ENCODE measurements at regions not wholly inside any gene's neighbourhood (a gene's known extent, or its start where the extent isn't known, plus 50 kb on each side); places are given as distances from the start of the nearest gene placed in this dataset.

DNA sequence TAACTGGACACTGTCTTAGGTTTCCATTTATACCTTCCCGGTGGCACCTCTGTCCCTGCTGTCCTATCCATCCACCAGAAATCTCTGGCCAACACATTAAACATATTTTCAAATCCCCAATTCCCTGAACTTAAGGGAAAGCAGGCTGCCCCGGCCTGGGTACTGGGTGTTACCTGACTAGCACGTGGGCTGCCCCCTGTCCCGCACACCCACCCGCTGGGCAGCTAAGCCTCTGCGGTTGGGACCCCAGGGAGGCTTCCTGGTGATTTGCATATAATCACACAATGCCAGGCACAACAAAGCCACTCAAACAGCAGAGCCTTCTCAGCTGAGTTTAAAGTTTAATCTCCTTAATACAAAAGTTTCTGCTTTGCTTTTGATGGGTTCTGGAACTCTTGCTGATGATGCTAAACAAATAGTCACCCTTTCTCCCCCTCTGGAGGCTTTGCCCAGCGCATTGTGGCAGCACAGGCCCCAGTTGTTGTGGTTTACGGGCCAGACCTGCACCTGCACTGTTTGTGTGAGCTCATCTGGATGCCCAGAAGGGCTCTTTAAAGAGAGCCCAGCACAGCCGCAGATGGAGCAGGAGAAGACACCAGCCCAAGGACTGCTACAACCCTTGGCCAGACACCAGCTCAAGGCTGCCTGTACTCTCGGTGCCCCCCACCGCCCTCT lies 59.9 kb upstream of the POU2AF1 start:
- Histone ChIP-seq H3K9me2 (replicated peaks; ENCODE audit: low read length) (no peaks in the 10 kb centered on the region), H3K9ac (ENCODE audit: low read length) (no peak overlapping the region), H2AFZ (ENCODE audit: low read length) (no peak overlapping the region), H3K27me3 (ENCODE audit: low read length) (no peaks in the 10 kb centered on the region), H3F3A (ENCODE audit: low read length, unreplicated experiment) (no peaks in the 10 kb centered on the region), H4K20me1 (ENCODE audit: low read length) (no peaks in the 10 kb centered on the region), H3K4me1 (ENCODE audit: insufficient read depth, low read length) (peaks cover 4% of the 10 kb centered on the region), H3K36me3 (ENCODE audit: low read depth, low read length) (no peaks in the 10 kb centered on the region), H3K79me2 (ENCODE audit: low read length) (no peaks in the 10 kb centered on the region), H3K4me2 (ENCODE audit: low read length) (no peak overlapping the region), H3K9me3 (ENCODE audit: low read length) (no peaks in the 10 kb centered on the region), H3K4me3 (ENCODE audit: low read length) (no peak overlapping the region), H3K27ac (ENCODE audit: low read length) (no peak overlapping the region)
- intact Hi-C loops (cut with micrococcal nuclease) = no loop called here
- TF ChIP-seq EZH2 (IDR thresholded peaks at IDR 0.05; ENCODE audit: low read length, unreplicated experiment) (no peak), CTCF (conservative IDR thresholded peaks at IDR 0.05; ENCODE audit: low read depth, low read length) (no peak), EZH2phosphoT487 (IDR thresholded peaks at IDR 0.05; ENCODE audit: borderline replicate concordance, low read length) (no peak)
- no peak for ATAC-seq
- ChIA-PET CTCF (no interaction called here), POLR2A (ENCODE audit: unreplicated experiment) (interaction anchor here (0.6 kb wide), 1 partner anchor 12 kb away, joined by 3 read pairs; no protein-coding TSS in a partner anchor)
- no TSS peak for BruUV-seq (replicated peaks)
- no peak for DNase-seq

DNA sequence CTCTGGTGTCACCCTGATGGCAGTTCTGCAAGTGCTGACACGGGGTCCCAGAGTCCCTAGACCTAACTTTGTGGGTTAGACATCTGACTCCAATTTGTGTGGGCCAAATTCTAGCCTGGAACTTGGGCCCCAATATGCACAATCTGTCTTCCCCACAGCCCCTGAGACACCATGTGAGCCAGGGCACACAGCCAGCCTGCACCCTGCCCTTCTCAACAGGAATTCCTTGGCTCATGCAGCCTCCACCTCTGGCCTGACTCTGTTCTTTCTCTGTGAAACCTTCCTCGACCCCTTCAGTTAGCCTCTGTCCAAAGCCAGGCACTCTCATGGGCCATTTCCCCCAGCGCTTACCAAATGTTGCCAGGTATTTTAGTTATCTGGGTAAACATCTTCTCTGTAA lies 59.1 kb upstream of the POU2AF1 start:
- no peak for TF ChIP-seq CTCF (conservative IDR thresholded peaks at IDR 0.05; ENCODE audit: low read depth, low read length)
- no peak for TF ChIP-seq EZH2phosphoT487 (IDR thresholded peaks at IDR 0.05; ENCODE audit: borderline replicate concordance, low read length)
- no peak for TF ChIP-seq EZH2 (IDR thresholded peaks at IDR 0.05; ENCODE audit: low read length, unreplicated experiment)
- H3K27ac ChIP-seq (ENCODE audit: low read length) = no peak overlapping the region
- CTCF ChIA-PET = no interaction called here
- no peak overlapping the region for H2AFZ ChIP-seq (ENCODE audit: low read length)
- no peak overlapping the region for H3K4me2 ChIP-seq (ENCODE audit: low read length)
- no peaks in the 10 kb centered on the region for H3F3A ChIP-seq (ENCODE audit: low read length, unreplicated experiment)
- H3K4me3 ChIP-seq (ENCODE audit: low read length) = no peak overlapping the region
- no peaks in the 10 kb centered on the region for H3K9me2 ChIP-seq (replicated peaks; ENCODE audit: low read length)
- H3K9me3 ChIP-seq (ENCODE audit: low read length) = no peaks in the 10 kb centered on the region
- no peaks in the 10 kb centered on the region for H3K27me3 ChIP-seq (ENCODE audit: low read length)
- DNase-seq = no peak
- H3K9ac ChIP-seq (ENCODE audit: low read length) = no peak overlapping the region
- no peaks in the 10 kb centered on the region for H3K79me2 ChIP-seq (ENCODE audit: low read length)
- BruUV-seq (replicated peaks) = no TSS peak
- ATAC-seq = no peak
- no peaks in the 10 kb centered on the region for H3K36me3 ChIP-seq (ENCODE audit: low read depth, low read length)
- POLR2A ChIA-PET (ENCODE audit: unreplicated experiment) = no interaction called here
- no peaks in the 10 kb centered on the region for H4K20me1 ChIP-seq (ENCODE audit: low read length)
- peaks cover 4% of the 10 kb centered on the region for H3K4me1 ChIP-seq (ENCODE audit: insufficient read depth, low read length)
- intact Hi-C loops (cut with micrococcal nuclease) = no loop called here

- H3K4me1 ChIP-seq (ENCODE audit: insufficient read depth, low read length) = peaks cover 4% of the 10 kb centered on the region
- no peaks in the 10 kb centered on the region for H3K9me2 ChIP-seq (replicated peaks; ENCODE audit: low read length)
- POLR2A ChIA-PET (ENCODE audit: unreplicated experiment) = no interaction called here
- peaks cover 6% of the 10 kb centered on the region; the same call in 1 of the 2 replicates for H3K27me3 ChIP-seq (ENCODE audit: low read length)
- no peak overlapping the region for H2AFZ ChIP-seq (ENCODE audit: low read length)
- CTCF ChIA-PET = no interaction called here
- no peak overlapping the region for H3K9ac ChIP-seq (ENCODE audit: low read length)
- intact Hi-C loops (cut with micrococcal nuclease) = no loop called here
- H3K27ac ChIP-seq (ENCODE audit: low read length) = no peak overlapping the region
- no peak for DNase-seq
- H3K9me3 ChIP-seq (ENCODE audit: low read length) = no peaks in the 10 kb centered on the region
- no peaks in the 10 kb centered on the region for H3K79me2 ChIP-seq (ENCODE audit: low read length)
- no peak overlapping the region for H3K4me3 ChIP-seq (ENCODE audit: low read length)
- no peak for ATAC-seq
- H3K4me2 ChIP-seq (ENCODE audit: low read length) = no peak overlapping the region
- TF ChIP-seq EZH2phosphoT487 (IDR thresholded peaks at IDR 0.05; ENCODE audit: borderline replicate concordance, low read length) (no peak), EZH2 (IDR thresholded peaks at IDR 0.05; ENCODE audit: low read length, unreplicated experiment) (no peak), CTCF (conservative IDR thresholded peaks at IDR 0.05; ENCODE audit: low read depth, low read length) (no peak)
- no peaks in the 10 kb centered on the region for H3K36me3 ChIP-seq (ENCODE audit: low read depth, low read length)
- no TSS peak for BruUV-seq (replicated peaks)
- H3F3A ChIP-seq (ENCODE audit: low read length, unreplicated experiment) = no peaks in the 10 kb centered on the region
- no peaks in the 10 kb centered on the region for H4K20me1 ChIP-seq (ENCODE audit: low read length)
Measured at GRCh38 chr11:111435046-111435698, 56.1 kb upstream of the POU2AF1 start.

Data from PC-3 (cell line).